AG20443 (cell line): ENCODE measurements at regions not wholly inside any gene's neighbourhood (a gene's known extent, or its start where the extent isn't known, plus 50 kb on each side); places are given as distances from the start of the nearest gene placed in this dataset.

Source experiments
- DNase-seq: peaks from one replicate; pipeline ENCODE4 v3.0.0; 2012; ENCODE audit warnings: low spot score, mixed read lengths

- no peak for DNase-seq
These were observed 232.7 kb upstream of the COPS8 start for GRCh38 chr2:236852977-236853374.

DNA sequence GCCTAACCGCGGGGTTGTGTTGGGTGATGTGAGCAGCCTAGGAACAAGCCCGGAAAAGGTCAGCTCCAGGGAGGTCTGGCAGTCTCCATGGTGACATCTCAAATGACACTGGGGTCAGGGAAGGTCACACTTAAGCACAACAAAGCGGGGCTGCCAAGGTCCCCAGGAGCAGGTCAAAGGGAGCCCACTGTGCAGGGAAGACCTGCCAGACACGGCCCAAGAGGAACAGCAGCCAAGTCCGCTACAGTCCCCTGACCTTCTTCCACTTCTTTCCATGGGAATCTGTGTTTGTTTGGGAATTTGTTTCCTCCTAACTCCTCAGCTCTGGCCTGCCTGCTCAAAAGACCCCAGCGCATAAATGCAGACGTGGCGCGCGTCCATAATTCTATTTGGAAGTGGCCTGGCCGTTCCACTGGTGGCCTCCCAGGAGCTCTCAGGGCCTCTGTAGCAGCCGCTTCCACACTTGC lies 232.1 kb upstream of the COPS8 start:
- no peak for DNase-seq

DNA sequence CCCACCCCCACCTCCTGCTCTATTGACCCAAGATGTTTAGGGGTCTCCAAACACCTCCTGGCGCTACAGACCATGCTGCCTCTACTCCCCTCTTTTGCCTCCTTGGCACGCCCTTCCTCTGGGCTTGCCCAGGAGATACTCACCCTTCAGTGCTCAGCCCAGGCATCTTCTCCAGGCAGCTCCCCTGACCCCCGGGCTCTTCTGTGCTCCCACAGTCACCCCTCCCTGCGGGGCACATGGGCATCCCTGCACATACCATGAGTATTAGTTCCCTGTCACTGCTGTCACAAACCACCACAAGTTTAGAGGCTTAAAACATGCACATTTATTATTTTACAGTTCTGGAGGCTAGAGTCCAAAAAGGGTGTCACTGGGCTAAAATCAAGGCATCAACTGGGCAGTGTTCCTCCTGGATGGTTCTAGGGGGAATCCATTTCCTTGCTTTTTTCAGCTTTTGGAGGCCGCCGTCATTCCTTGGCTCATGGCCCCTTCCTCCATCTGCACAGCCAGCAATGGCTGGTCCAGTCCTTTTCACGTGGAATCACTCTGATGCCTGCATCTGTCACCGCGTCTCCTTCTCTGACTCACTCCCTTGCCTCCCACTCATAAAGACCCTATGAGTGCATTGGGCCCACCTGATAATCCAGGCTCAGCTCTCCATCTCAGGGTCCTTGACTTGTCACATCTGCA lies 230.4 kb upstream of the COPS8 start:
- no peak for DNase-seq

DNA sequence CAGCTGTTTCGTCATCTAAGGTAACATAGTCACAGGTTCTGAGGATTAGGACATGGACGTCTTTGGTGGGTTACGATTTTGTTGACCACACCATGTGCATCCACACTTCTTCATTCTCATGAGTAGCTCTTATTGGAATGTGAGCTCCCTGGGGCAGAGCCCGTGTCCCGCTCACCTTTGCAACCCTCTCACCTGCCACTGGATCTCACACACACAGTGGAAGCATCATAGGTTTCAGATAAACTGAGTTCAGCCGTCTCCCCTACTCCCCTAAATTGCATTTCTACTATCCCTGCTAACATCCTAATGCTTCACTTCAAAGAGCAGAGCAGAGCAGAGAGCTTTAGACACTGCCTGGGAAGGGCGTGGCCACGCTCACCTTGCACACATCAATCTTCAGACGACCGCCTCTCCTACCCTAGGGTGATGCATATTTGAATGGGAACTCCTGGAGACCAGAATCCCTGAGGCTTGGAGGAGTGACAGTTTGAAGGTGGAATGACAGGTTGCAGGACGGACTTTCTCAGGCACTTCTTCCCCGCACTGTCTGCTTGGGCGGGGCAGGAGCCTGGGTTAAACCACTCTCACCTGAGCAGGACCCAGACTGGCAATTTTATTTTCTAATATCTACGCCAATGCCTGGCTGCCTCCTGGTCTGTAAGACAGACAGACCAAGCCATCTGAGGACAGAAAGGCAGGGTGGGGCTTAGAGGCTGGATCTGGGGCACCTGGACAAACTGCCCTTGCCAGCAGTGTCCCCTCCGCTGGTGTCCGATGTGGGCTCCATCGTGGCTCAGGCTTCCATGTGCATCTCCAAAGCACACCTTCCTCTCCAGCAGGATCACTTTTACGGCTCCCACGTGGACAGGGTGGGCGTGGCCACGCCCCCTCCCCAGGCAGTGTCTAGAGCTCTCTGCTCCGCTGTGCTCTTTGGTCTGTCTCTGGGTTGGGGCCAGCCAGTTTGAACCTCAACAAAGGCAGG lies 229.5 kb upstream of the COPS8 start:
- no peak for DNase-seq

- DNase-seq = no peak
These were observed 228.8 kb upstream of the COPS8 start for GRCh38 chr2:236856848-236857235.

GRCh38 chr2:236857246-236857645 lies 228.4 kb upstream of the COPS8 start:
- no peak for DNase-seq

DNA sequence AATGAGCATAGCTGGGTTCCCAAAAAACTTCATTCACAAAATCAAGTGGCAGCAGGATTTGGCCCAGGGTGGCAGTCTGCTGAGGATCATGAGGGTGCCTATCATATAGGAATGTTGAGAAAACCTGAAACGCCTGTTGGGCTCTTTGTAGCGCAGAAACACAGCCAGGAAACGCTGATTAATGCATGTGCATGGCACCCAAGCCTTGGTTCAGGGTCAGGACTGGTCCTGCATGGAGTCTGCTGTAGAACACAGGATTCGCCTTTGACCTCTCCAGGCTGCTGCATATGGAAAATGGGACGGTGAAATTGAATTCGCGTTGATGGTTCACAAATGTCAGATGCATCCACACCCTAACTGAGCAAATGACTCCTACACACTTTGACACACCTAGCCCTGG lies 227.9 kb upstream of the COPS8 start:
- no peak for DNase-seq

DNA sequence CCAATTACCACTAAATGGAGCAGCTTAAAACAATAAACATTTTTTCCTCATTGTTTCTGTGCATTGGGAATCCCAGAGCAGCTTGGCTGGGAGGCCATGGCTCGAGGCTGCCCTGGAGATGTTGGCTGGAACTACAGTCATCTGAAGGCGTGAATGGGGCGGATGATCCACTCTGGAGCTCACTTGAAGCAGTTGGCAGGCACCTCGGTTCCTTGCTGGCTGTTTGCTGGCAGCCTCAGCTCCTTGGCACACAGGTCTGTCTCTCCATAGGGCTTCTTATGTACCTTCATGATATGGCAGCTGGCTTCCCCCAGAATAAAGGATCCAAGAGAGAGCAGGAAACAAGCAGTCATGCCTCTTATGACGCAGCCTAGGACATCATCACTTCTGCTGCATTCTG lies 227.0 kb upstream of the COPS8 start:
- DNase-seq = no peak

GRCh38 chr2:236859908-236860307 lies 225.8 kb upstream of the COPS8 start:
- DNase-seq = no peak

DNA sequence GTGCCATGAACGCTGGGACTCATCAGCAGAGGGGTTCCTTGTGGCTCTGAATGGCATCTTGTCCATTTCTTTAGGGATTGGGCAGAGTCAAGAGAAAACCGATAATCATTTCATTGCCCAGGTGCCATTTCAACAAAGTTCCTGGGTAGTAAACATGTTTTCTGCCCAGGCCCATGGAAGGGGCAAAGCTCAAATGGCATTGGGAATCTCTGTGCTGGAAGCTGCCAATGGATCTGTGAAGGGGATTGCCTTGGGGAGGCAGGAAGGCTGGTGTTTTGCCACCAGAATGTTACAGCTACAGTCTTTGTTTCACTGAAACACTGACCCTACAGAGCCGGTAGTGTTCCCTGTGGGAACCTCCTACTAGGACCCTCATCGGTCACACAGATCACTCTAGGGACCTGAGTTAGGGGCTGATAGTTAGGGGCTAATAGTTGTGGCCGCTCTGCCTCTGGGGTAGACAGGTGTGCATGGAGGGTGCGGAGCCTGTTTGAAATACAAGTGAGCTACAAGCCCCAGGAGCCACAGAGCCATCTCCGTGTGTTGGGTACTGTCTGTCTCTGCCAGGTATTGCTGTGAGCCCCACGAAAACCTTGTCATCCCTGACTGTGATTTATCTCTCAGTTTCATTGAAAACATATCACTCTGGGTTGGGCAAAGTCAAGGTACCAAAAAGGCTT lies 224.4 kb upstream of the COPS8 start:
- DNase-seq = no peak

- DNase-seq = no peak
These were observed 223.7 kb upstream of the COPS8 start for GRCh38 chr2:236861944-236862343.

DNA sequence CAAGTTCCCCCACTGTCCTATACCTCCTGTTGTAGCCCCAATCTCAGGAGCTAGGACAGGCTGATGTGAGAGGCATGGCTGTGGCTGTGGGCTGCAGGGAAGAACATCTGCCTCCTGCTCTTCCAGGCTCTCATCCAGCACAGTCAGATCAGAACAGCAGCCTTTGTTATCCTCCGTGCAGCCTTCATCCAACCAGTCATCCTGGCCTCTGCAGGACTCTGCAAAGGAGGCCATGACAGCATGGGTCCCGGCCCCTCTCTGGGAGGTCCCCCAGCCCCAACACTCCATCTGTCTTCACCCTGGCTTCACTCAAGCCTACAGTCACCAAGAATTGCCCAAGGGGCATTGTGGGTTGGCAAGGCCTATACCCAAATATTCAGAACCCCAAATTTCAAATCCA lies 223.2 kb upstream of the COPS8 start:
- DNase-seq = peak; percentile 74

- peak; percentile 93 for DNase-seq
These were observed 222.5 kb upstream of the COPS8 start for GRCh38 chr2:236862961-236863728.

- DNase-seq = no peak
These were observed 222.0 kb upstream of the COPS8 start for GRCh38 chr2:236863729-236864126.

GRCh38 chr2:236865052-236865451 lies 220.6 kb upstream of the COPS8 start:
- no peak for DNase-seq

DNA sequence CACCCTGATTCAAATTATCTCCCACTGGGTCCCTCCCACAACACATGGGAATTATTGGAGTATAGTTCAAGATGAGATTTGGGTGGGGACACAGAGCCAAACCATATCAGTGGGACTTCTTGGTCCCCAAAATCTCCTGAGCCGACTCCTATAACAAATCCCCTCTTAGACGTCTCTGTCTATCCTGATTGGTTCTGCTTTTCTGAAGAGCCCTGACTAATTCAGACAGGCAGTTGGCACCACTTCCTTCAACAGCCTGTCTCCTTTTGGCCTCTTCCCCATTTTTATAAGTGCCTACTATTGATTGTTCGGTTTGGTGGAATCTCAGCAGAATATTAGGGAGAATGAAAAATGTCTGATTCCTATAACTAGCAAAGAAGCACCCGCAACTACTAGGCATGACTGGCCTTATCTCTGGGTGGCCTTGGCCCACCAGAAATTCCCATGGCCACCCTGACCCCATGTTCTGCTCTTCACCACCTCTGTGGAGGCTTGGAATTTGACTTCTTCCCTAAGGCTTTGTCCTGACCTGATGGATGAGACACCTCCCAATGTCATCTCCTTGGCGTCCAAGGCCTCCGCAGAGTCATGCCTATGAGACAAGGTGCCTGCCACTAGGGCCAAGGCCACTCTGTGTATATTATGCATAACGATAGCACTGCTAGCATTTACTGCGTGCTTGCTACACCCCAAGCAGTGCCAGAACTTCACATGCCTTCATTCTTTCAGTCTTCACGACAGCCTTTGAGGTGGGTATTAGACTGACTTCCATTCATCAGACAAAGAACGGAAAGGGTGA lies 218.9 kb upstream of the COPS8 start:
- no peak for DNase-seq

DNA sequence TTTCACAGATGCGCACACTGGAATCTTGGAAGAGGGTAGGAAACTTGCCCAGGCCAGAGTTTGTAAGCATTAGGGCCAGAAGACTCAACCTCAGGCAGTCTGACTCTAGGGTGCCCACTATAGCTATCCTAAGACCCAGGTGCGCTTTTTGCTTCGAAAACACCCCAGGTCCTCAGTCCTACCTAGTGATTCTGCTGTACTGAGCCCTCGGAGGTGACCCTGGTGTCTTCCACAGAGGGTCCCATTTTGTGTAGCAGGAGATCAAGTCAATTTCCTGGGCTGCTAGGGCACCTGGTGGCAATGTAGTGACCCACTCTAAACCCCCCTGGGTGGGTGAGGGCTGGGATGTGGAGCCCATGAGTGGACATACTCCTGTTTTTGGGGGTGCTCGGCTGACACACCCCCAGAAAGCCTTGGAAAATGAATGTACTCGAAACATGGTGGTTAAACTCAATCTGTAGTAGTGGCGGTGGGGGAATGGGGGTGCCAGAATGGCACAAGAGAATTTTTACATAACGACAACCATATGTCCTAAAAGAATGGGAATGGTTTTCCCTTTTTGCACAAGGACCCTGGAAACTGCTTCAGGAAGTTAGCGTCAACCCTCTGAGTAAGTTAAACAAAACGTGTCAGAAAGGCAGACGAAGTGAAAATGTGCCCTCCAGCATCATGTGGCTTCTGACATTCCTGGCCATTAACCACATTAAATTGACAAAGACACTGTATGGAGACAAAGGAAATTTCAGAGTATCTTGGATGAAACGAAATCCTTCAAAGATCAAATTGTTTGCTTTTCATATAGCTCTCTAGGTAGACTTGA lies 218.0 kb upstream of the COPS8 start:
- DNase-seq = no peak

- DNase-seq = no peak
These were observed 215.3 kb upstream of the COPS8 start for GRCh38 chr2:236870370-236870769.

GRCh38 chr2:236871500-236872001 lies 214.1 kb upstream of the COPS8 start:
- peak; percentile 89 for DNase-seq

GRCh38 chr2:236872015-236872414 lies 213.7 kb upstream of the COPS8 start:
- DNase-seq = no peak
